Heart left ventricle (tissue), 13 donors: ENCODE measurements at regions not wholly inside any gene's neighbourhood (a gene's known extent, or its start where the extent isn't known, plus 50 kb on each side); places are given as distances from the start of the nearest gene placed in this dataset.

ENCODE experiments used
- CTCF ChIP-seq, 12 donors: fragments of 200-600 bp; sonication (generic) in 4 of 12; IDR thresholded peaks; one replicate each; pipeline versions ENCODE4 v1.5.0 to v1.8.0; 2018 to 2022; ENCODE audit warnings: antibody characterized with exemption in 12 of 12, mild to moderate bottlenecking in 5 of 12
- POLR2A ChIP-seq, 2 donors: fragments of 450-650 bp; IDR thresholded peaks; one replicate each; pipeline ENCODE4 v1.6.1; 2017; ENCODE audit warnings: antibody characterized with exemption in 2 of 2, mild to moderate bottlenecking in 2 of 2, moderate library complexity in 2 of 2
- donor health status: ischemic (EF 13 %, LVEDD 7.1; RV severe dilation, severe dysfunction).
- donor health status: DM: no; HTN: yes; CAD: no.
- donor health status: DM: no; HTN: no; CAD: no.
- donor health status: ischemic (EF 25% LVEDD 6.9; RV normal size, moderate dysfunction).
- donor health status: ischemic (EF 25% LVEDD 5.7; RV mildly dilated, moderate dysfunction).
- donor health status: ischemic (EF 35%, LVEDD 5.7; RV mildly dilated, moderate dysfunction).
- donor health status: nonischemic (EF 11% LVEDD 7.7; RV severe dilation, severe dysfunction).
- donor health status: DM: yes; HTN: yes; CAD: no.
- donor health status: PGD.
- donor health status: ischemic (EF 29% LVEDD 5.4; RV normal size, mild dysfunction).
- donor health status: nonischemic (EF 23%, LVEDD 6.1; RV moderate dilation, normal function).

GRCh38 chr1:187566354-187566753, 737.6 kb downstream of the PLA2G4A start:
- TF ChIP-seq CTCF (IDR thresholded peaks at IDR 0.05) = no peak
- TF ChIP-seq POLR2A (IDR thresholded peaks at IDR 0.05) = no peak
